ENCODE measurements at regions not wholly inside any gene's neighbourhood (a gene's known extent, or its start where the extent isn't known, plus 50 kb on each side); places are given as distances from the start of the nearest gene placed in this dataset.
"Not testable (repeated sequence)": the region's sequence is repeated elsewhere in the genome, so short reads cannot be mapped to it uniquely, and the experiment has no call there.

DNA sequence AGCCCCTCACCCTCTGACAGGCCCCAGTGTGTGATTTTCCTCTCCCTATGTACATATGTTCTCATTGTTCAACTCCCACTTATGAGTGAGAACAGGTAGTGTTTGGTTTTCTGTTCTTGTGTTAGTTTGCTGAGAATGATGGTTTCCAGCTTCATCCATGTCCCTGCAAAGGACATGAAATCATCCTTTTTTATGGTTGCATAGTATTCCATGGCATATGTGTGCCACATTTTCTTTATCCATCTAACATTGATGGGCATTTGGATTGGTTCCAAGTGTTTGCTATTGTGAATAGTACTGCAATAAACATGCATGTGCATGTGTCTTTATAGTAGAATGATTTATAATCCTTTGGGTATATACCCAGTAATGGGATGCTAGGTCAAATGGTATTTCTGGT is 223.7 kb upstream of the VLDLR start:
- TF ChIP-seq, protein P1, sequence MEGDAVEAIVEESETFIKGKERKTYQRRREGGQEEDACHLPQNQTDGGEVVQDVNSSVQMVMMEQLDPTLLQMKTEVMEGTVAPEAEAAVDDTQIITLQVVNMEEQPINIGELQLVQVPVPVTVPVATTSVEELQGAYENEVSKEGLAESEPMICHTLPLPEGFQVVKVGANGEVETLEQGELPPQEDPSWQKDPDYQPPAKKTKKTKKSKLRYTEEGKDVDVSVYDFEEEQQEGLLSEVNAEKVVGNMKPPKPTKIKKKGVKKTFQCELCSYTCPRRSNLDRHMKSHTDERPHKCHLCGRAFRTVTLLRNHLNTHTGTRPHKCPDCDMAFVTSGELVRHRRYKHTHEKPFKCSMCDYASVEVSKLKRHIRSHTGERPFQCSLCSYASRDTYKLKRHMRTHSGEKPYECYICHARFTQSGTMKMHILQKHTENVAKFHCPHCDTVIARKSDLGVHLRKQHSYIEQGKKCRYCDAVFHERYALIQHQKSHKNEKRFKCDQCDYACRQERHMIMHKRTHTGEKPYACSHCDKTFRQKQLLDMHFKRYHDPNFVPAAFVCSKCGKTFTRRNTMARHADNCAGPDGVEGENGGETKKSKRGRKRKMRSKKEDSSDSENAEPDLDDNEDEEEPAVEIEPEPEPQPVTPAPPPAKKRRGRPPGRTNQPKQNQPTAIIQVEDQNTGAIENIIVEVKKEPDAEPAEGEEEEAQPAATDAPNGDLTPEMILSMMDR (IDR thresholded peaks at IDR 0.05), result not testable (repeated sequence)
- not testable (repeated sequence) for TF ChIP-seq POLR2A (IDR thresholded peaks at IDR 0.05)

All from testis (tissue), 2 donors.